NCI-H2081 (cell line): ENCODE measurements at regions not wholly inside any gene's neighbourhood (a gene's known extent, or its start where the extent isn't known, plus 50 kb on each side); places are given as distances from the start of the nearest gene placed in this dataset.
"Not testable (repeated sequence)": the region's sequence is repeated elsewhere in the genome, so short reads cannot be mapped to it uniquely, and the experiment has no call there.

Experiments
- DNase-seq, 2 experiments: peaks; one replicate each; lab custom pipeline; 2025; lab: John Stamatoyannopoulos, UW

GRCh38 chr2:16971722-16972234 lies 306.1 kb upstream of the CYRIA start:
- DNase-seq, result no peak

GRCh38 chr2:16970948-16971347 lies 305.3 kb upstream of the CYRIA start:
- not testable (repeated sequence) for DNase-seq

- no peak for DNase-seq
These were observed 296.9 kb upstream of the CYRIA start for GRCh38 chr2:16962505-16962904.

- no peak for DNase-seq
These were observed 294.9 kb upstream of the CYRIA start for GRCh38 chr2:16960579-16960978.

- no peak for DNase-seq
These were observed 292.6 kb upstream of the CYRIA start for GRCh38 chr2:16958266-16958665.

GRCh38 chr2:16952805-16953204 lies 287.2 kb upstream of the CYRIA start:
- DNase-seq, result no peak

- no peak for DNase-seq
These were observed 286.7 kb upstream of the CYRIA start for GRCh38 chr2:16952368-16952767.

GRCh38 chr2:16950436-16950835 lies 284.8 kb upstream of the CYRIA start:
- DNase-seq, result no peak

- no peak for DNase-seq
These were observed 283.1 kb upstream of the CYRIA start for GRCh38 chr2:16948710-16949109.

- peak; percentile 51 to 86 for DNase-seq
These were observed 282.4 kb upstream of the CYRIA start for GRCh38 chr2:16948053-16948452.

- DNase-seq, result peak in 1 of 2 experiments; percentile 40
These were observed 277.8 kb upstream of the CYRIA start for GRCh38 chr2:16943279-16943958.

GRCh38 chr2:16940214-16940613 lies 274.6 kb upstream of the CYRIA start:
- DNase-seq, result no peak

- no peak for DNase-seq
These were observed 274.1 kb upstream of the CYRIA start for GRCh38 chr2:16939771-16940170.

GRCh38 chr2:16933355-16933754 lies 267.7 kb upstream of the CYRIA start:
- DNase-seq, result no peak

GRCh38 chr2:16932826-16933225 lies 267.2 kb upstream of the CYRIA start:
- no peak for DNase-seq

- DNase-seq, result no peak
These were observed 265.8 kb upstream of the CYRIA start for GRCh38 chr2:16931441-16931840.

- no peak for DNase-seq
These were observed 261.8 kb upstream of the CYRIA start for GRCh38 chr2:16927398-16927797.

GRCh38 chr2:16925145-16925544 lies 259.5 kb upstream of the CYRIA start:
- DNase-seq, result no peak

GRCh38 chr2:16915341-16915755 lies 249.7 kb upstream of the CYRIA start:
- not testable (repeated sequence) for DNase-seq

GRCh38 chr2:16911746-16912145 lies 246.1 kb upstream of the CYRIA start:
- DNase-seq, result no peak

- DNase-seq, result no peak
These were observed 243.0 kb upstream of the CYRIA start for GRCh38 chr2:16908656-16909055.

- DNase-seq, result no peak
These were observed 242.1 kb upstream of the CYRIA start for GRCh38 chr2:16907645-16908282.

GRCh38 chr2:16905325-16905724 lies 239.7 kb upstream of the CYRIA start:
- not testable (repeated sequence) for DNase-seq
